Femur (tissue), 1 donor: ENCODE measurements at regions not wholly inside any gene's neighbourhood (a gene's known extent, or its start where the extent isn't known, plus 50 kb on each side); places are given as distances from the start of the nearest gene placed in this dataset.

Source experiments
- DNase-seq: peaks from one replicate; pipeline ENCODE4 v3.0.0-alpha.2; 2017

- no peak for DNase-seq
Measured at GRCh38 chr10:65470986-65471385, 1454.8 kb upstream of the LRRTM3 start.

GRCh38 chr10:65482848-65483247 is 1443.0 kb upstream of the LRRTM3 start:
- DNase-seq: no peak

GRCh38 chr10:65491799-65492198 is 1434.0 kb upstream of the LRRTM3 start:
- DNase-seq: no peak

- no peak for DNase-seq
Measured at GRCh38 chr10:65496541-65496940, 1429.3 kb upstream of the LRRTM3 start.

GRCh38 chr10:65497837-65498236 is 1428.0 kb upstream of the LRRTM3 start:
- no peak for DNase-seq

- no peak for DNase-seq
Measured at GRCh38 chr10:65500716-65501115, 1425.1 kb upstream of the LRRTM3 start.

GRCh38 chr10:65501259-65501658 is 1424.6 kb upstream of the LRRTM3 start:
- no peak for DNase-seq

- DNase-seq: no peak
Measured at GRCh38 chr10:65518379-65518778, 1407.5 kb upstream of the LRRTM3 start.

GRCh38 chr10:65528986-65529385 is 1396.8 kb upstream of the LRRTM3 start:
- DNase-seq: no peak

GRCh38 chr10:65531545-65531944 is 1394.3 kb upstream of the LRRTM3 start:
- no peak for DNase-seq

- no peak for DNase-seq
Measured at GRCh38 chr10:65534771-65535170, 1391.1 kb upstream of the LRRTM3 start.

GRCh38 chr10:65544756-65545155 is 1381.1 kb upstream of the LRRTM3 start:
- DNase-seq: no peak

- no peak for DNase-seq
Measured at GRCh38 chr10:65548001-65548400, 1377.8 kb upstream of the LRRTM3 start.

- DNase-seq: no peak
Measured at GRCh38 chr10:65550761-65551160, 1375.1 kb upstream of the LRRTM3 start.

- DNase-seq: no peak
Measured at GRCh38 chr10:65555192-65555591, 1370.6 kb upstream of the LRRTM3 start.

GRCh38 chr10:65556006-65556405 is 1369.8 kb upstream of the LRRTM3 start:
- DNase-seq: no peak

GRCh38 chr10:65559369-65559768 is 1366.5 kb upstream of the LRRTM3 start:
- no peak for DNase-seq

- DNase-seq: no peak
Measured at GRCh38 chr10:65565246-65565645, 1360.6 kb upstream of the LRRTM3 start.

GRCh38 chr10:65566906-65567305 is 1358.9 kb upstream of the LRRTM3 start:
- DNase-seq: no peak

GRCh38 chr10:65570143-65571010 is 1355.5 kb upstream of the LRRTM3 start:
- DNase-seq: peak; percentile 67

- DNase-seq: no peak
Measured at GRCh38 chr10:65571011-65571570, 1354.7 kb upstream of the LRRTM3 start.

GRCh38 chr10:65581426-65582026 is 1344.3 kb upstream of the LRRTM3 start:
- no peak for DNase-seq

- no peak for DNase-seq
Measured at GRCh38 chr10:65602182-65602865, 1323.5 kb upstream of the LRRTM3 start.

GRCh38 chr10:65611592-65611991 is 1314.2 kb upstream of the LRRTM3 start:
- DNase-seq: peak; percentile 61
